Effector memory CD8-positive, alpha-beta T cell (primary cell): ENCODE measurements at regions not wholly inside any gene's neighbourhood (a gene's known extent, or its start where the extent isn't known, plus 50 kb on each side); places are given as distances from the start of the nearest gene placed in this dataset.
"Not testable (repeated sequence)": the region's sequence is repeated elsewhere in the genome, so short reads cannot be mapped to it uniquely, and the experiment has no call there.

Experiments
- ATAC-seq: fragments of 150-1000 bp; cut with Tn5 transposase; replicated peaks from 2 replicates; pipeline ENCODE4 v1.10.0; 2021; ENCODE audit warnings: mild to moderate bottlenecking, moderate library complexity
- DNase-seq, 3 experiments: peaks; one replicate each; pipeline ENCODE4 v3.0.0; 2021
- H3K27ac Mint-ChIP-seq, 2 donors: one replicate each; pipeline ENCODE4 v1.8.0; 2022; ENCODE audit warnings: mild to moderate bottlenecking in 2 of 2, mixed read lengths in 2 of 2, moderate library complexity in 2 of 2
- H3K27me3 Mint-ChIP-seq, 2 donors: one replicate each; pipeline ENCODE4 v1.8.0; 2022; ENCODE audit warnings: mixed read lengths in 2 of 2
- H3K36me3 Mint-ChIP-seq: one replicate; pipeline ENCODE4 v1.8.0; 2022; ENCODE audit warnings: mild to moderate bottlenecking, moderate library complexity, mixed read lengths; ENCODE audit not compliant: insufficient read depth
- H3K4me1 Mint-ChIP-seq, 2 donors: one replicate each; pipeline ENCODE4 v1.8.0; 2022; ENCODE audit warnings: low read depth in 2 of 2, mixed read lengths in 2 of 2
- H3K4me3 Mint-ChIP-seq, 2 donors: one replicate each; pipeline ENCODE4 v1.8.0; 2022; ENCODE audit warnings: mild to moderate bottlenecking in 2 of 2, mixed read lengths in 2 of 2, moderate library complexity in 2 of 2
- H3K9me3 Mint-ChIP-seq, 2 donors: one replicate each; pipeline ENCODE4 v1.8.0; 2022; ENCODE audit warnings: mixed read lengths in 2 of 2

- Mint-ChIP-seq H3K9me3 (peaks cover 5 to 44% of the 10 kb centered on the region in 2 donors), H3K36me3 (peaks cover 2% of the 10 kb centered on the region), H3K4me1 (no peaks in the 10 kb centered on the region), H3K27ac (no peak overlapping the region), H3K27me3 (no peaks in the 10 kb centered on the region), H3K4me3 (no peak overlapping the region)
- DNase-seq: no peak
- no peak for ATAC-seq
Observed at GRCh38 chr16:51524070-51524469, 373.0 kb upstream of the SALL1 start.

GRCh38 chr16:51523400-51523799 is 372.3 kb upstream of the SALL1 start:
- Mint-ChIP-seq H3K36me3 (peaks cover 2% of the 10 kb centered on the region), H3K4me1 (no peaks in the 10 kb centered on the region), H3K27ac (no peak overlapping the region), H3K9me3 (peaks cover 7 to 41% of the 10 kb centered on the region in 2 donors), H3K4me3 (no peak overlapping the region), H3K27me3 (no peaks in the 10 kb centered on the region)
- ATAC-seq (no peak), DNase-seq (no peak)

GRCh38 chr16:51522902-51523301 is 371.8 kb upstream of the SALL1 start:
- H3K4me1 Mint-ChIP-seq: no peaks in the 10 kb centered on the region
- ATAC-seq: no peak
- no peak overlapping the region for H3K27ac Mint-ChIP-seq
- DNase-seq: no peak
- no peak overlapping the region for H3K4me3 Mint-ChIP-seq
- peaks cover 7 to 40% of the 10 kb centered on the region in 2 donors for H3K9me3 Mint-ChIP-seq
- peaks cover 2% of the 10 kb centered on the region for H3K36me3 Mint-ChIP-seq
- H3K27me3 Mint-ChIP-seq: no peaks in the 10 kb centered on the region

GRCh38 chr16:51516960-51517359 is 365.9 kb upstream of the SALL1 start:
- H3K4me1 Mint-ChIP-seq, H3K27me3 Mint-ChIP-seq, H3K4me3 Mint-ChIP-seq, H3K36me3 Mint-ChIP-seq, H3K27ac Mint-ChIP-seq, ATAC-seq, DNase-seq: not testable (repeated sequence)
- peaks cover 8 to 19% of the 10 kb centered on the region in 2 donors for H3K9me3 Mint-ChIP-seq

GRCh38 chr16:51510416-51510815 is 359.3 kb upstream of the SALL1 start:
- no peaks in the 10 kb centered on the region for H3K27me3 Mint-ChIP-seq

GRCh38 chr16:51509336-51509735 is 358.3 kb upstream of the SALL1 start:
- Mint-ChIP-seq H3K27ac (no peak overlapping the region), H3K27me3 (no peaks in the 10 kb centered on the region), H3K4me3 (no peak overlapping the region), H3K36me3 (no peaks in the 10 kb centered on the region), H3K4me1 (no peaks in the 10 kb centered on the region), H3K9me3 (peaks cover 0 to 9% of the 10 kb centered on the region in 2 donors)
- ATAC-seq: no peak
- no peak for DNase-seq

More at GRCh38 chr16:51510416-51510815, 359.3 kb upstream of the SALL1 start:
- Mint-ChIP-seq H3K36me3 (no peaks in the 10 kb centered on the region), H3K9me3 (peaks cover 0 to 11% of the 10 kb centered on the region in 2 donors), H3K4me3 (no peak overlapping the region), H3K27ac (no peak overlapping the region), H3K4me1 (no peaks in the 10 kb centered on the region)
- DNase-seq (no peak), ATAC-seq (no peak)

GRCh38 chr16:51508490-51509212 is 357.6 kb upstream of the SALL1 start:
- H3K4me3 Mint-ChIP-seq: no peak overlapping the region
- DNase-seq: no peak
- H3K9me3 Mint-ChIP-seq: peaks cover 0 to 6% of the 10 kb centered on the region in 2 donors
- no peak overlapping the region for H3K27ac Mint-ChIP-seq
- no peak for ATAC-seq
- H3K27me3 Mint-ChIP-seq: no peaks in the 10 kb centered on the region
- H3K4me1 Mint-ChIP-seq: no peaks in the 10 kb centered on the region
- H3K36me3 Mint-ChIP-seq: no peaks in the 10 kb centered on the region

GRCh38 chr16:51507286-51507685 is 356.2 kb upstream of the SALL1 start:
- no peak overlapping the region for H3K27ac Mint-ChIP-seq
- no peaks in the 10 kb centered on the region for H3K36me3 Mint-ChIP-seq
- no peak for DNase-seq
- ATAC-seq: no peak
- H3K4me1 Mint-ChIP-seq: no peaks in the 10 kb centered on the region
- H3K9me3 Mint-ChIP-seq: peaks cover 0 to 5% of the 10 kb centered on the region in 2 donors
- no peak overlapping the region for H3K4me3 Mint-ChIP-seq
- no peaks in the 10 kb centered on the region for H3K27me3 Mint-ChIP-seq

GRCh38 chr16:51500306-51500705 is 349.2 kb upstream of the SALL1 start:
- ATAC-seq: no peak
- peaks cover 0 to 4% of the 10 kb centered on the region in 2 donors for H3K9me3 Mint-ChIP-seq
- H3K27ac Mint-ChIP-seq: no peak overlapping the region
- H3K36me3 Mint-ChIP-seq: no peaks in the 10 kb centered on the region
- DNase-seq: no peak
- no peaks in the 10 kb centered on the region for H3K27me3 Mint-ChIP-seq
- no peaks in the 10 kb centered on the region for H3K4me1 Mint-ChIP-seq
- H3K4me3 Mint-ChIP-seq: no peak overlapping the region

- no peak overlapping the region for H3K27ac Mint-ChIP-seq
- H3K4me3 Mint-ChIP-seq: no peak overlapping the region
- H3K36me3 Mint-ChIP-seq: no peaks in the 10 kb centered on the region
- H3K27me3 Mint-ChIP-seq: no peaks in the 10 kb centered on the region
- H3K4me1 Mint-ChIP-seq: no peaks in the 10 kb centered on the region
- peaks cover 4 to 7% of the 10 kb centered on the region in 2 donors for H3K9me3 Mint-ChIP-seq
- ATAC-seq: no peak
- DNase-seq: no peak
Observed at GRCh38 chr16:51497541-51498211, 346.6 kb upstream of the SALL1 start.

GRCh38 chr16:51490866-51491265 is 339.8 kb upstream of the SALL1 start:
- Mint-ChIP-seq H3K27me3 (no peaks in the 10 kb centered on the region), H3K4me1 (no peaks in the 10 kb centered on the region), H3K36me3 (peaks cover 3% of the 10 kb centered on the region), H3K27ac (no peak overlapping the region), H3K9me3 (peaks cover 1 to 15% of the 10 kb centered on the region in 2 donors), H3K4me3 (no peak overlapping the region)
- ATAC-seq (no peak), DNase-seq (no peak)

GRCh38 chr16:51487880-51488279 is 336.8 kb upstream of the SALL1 start:
- peaks cover 3% of the 10 kb centered on the region for H3K36me3 Mint-ChIP-seq
- DNase-seq (no peak), ATAC-seq (no peak)
- H3K4me1 Mint-ChIP-seq: no peaks in the 10 kb centered on the region
- H3K9me3 Mint-ChIP-seq: peaks cover 2 to 21% of the 10 kb centered on the region in 2 donors
- H3K27ac Mint-ChIP-seq: no peak overlapping the region
- no peaks in the 10 kb centered on the region for H3K27me3 Mint-ChIP-seq
- no peak overlapping the region for H3K4me3 Mint-ChIP-seq

GRCh38 chr16:51474414-51475091 is 323.5 kb upstream of the SALL1 start:
- DNase-seq (no peak), ATAC-seq (no peak)
- no peaks in the 10 kb centered on the region for H3K27me3 Mint-ChIP-seq
- H3K4me3 Mint-ChIP-seq: no peak overlapping the region
- no peaks in the 10 kb centered on the region for H3K36me3 Mint-ChIP-seq
- no peaks in the 10 kb centered on the region for H3K4me1 Mint-ChIP-seq
- H3K27ac Mint-ChIP-seq: no peak overlapping the region
- peaks cover 0 to 4% of the 10 kb centered on the region in 2 donors for H3K9me3 Mint-ChIP-seq

- DNase-seq (no peak), ATAC-seq (no peak)
- H3K4me3 Mint-ChIP-seq: no peak overlapping the region
- H3K36me3 Mint-ChIP-seq: no peaks in the 10 kb centered on the region
- H3K9me3 Mint-ChIP-seq: peaks cover 0 to 4% of the 10 kb centered on the region in 2 donors
- no peaks in the 10 kb centered on the region for H3K4me1 Mint-ChIP-seq
- H3K27me3 Mint-ChIP-seq: no peaks in the 10 kb centered on the region
- H3K27ac Mint-ChIP-seq: no peak overlapping the region
Observed at GRCh38 chr16:51473091-51473490, 322.0 kb upstream of the SALL1 start.
